Activated CD8-positive, alpha-beta T cell treated with anti-CD3 and anti-CD28 coated beads for 36 hours (primary cell): ENCODE measurements at regions not wholly inside any gene's neighbourhood (a gene's known extent, or its start where the extent isn't known, plus 50 kb on each side); places are given as distances from the start of the nearest gene placed in this dataset.
A peak's percentile ranks its signal among the peaks of the same experiment; 100 is the strongest.

Source experiments
- ATAC-seq: fragments of 200-7000 bp; cut with Tn5 transposase; one replicate; pipeline ENCODE4 v1.10.0; 2021; ENCODE audit warnings: mild to moderate bottlenecking, moderate library complexity
- CTCF ChIA-PET: fragments of 350-600 bp; sonication (Branson Sonifier 250); formaldehyde crosslinking; loops from one replicate; lab custom pipeline; 2021; ENCODE audit warnings: antibody characterized with exemption; lab: Charles Lee
- POLR2A ChIA-PET: fragments of 350-600 bp; sonication (Branson Sonifier 250); formaldehyde crosslinking; loops from one replicate; lab custom pipeline; 2021; ENCODE audit warnings: antibody characterized with exemption; lab: Charles Lee
- DNase-seq: peaks from one replicate; pipeline ENCODE4 v3.0.0-alpha.2; 2020
- H3K27ac Mint-ChIP-seq: one replicate; pipeline ENCODE4 v1.8.0; 2021; ENCODE audit warnings: mild to moderate bottlenecking, mixed read lengths
- H3K27me3 Mint-ChIP-seq: one replicate; pipeline ENCODE4 v1.8.0; 2021; ENCODE audit warnings: mixed read lengths
- H3K36me3 Mint-ChIP-seq: one replicate; pipeline ENCODE4 v1.8.0; 2021; ENCODE audit warnings: low read depth, mixed read lengths
- H3K4me1 Mint-ChIP-seq: one replicate; pipeline ENCODE4 v1.8.0; 2021; ENCODE audit warnings: low read depth, mixed read lengths
- H3K4me3 Mint-ChIP-seq: one replicate; pipeline ENCODE4 v1.8.0; 2021; ENCODE audit warnings: mild to moderate bottlenecking, moderate library complexity, mixed read lengths
- H3K9me3 Mint-ChIP-seq: one replicate; pipeline ENCODE4 v1.8.0; 2021; ENCODE audit warnings: mixed read lengths
- CTCF ChIP-seq: fragments of 200-600 bp; IDR thresholded peaks from one replicate; pipeline ENCODE4 v1.8.0; 2022; ENCODE audit warnings: antibody characterized with exemption, mild to moderate bottlenecking
- intact Hi-C: fragments of 100-400 bp; cut with micrococcal nuclease; formaldehyde crosslinking; loops from one replicate; pipeline ENCODE4 v1.10.0; 2022

GRCh38 chr4:100852326-100852725, 334.5 kb upstream of the EMCN start:
- no peaks in the 10 kb centered on the region for H3K9me3 Mint-ChIP-seq
- no peaks in the 10 kb centered on the region for H3K4me1 Mint-ChIP-seq
- POLR2A ChIA-PET, result no interaction called here
- no peak for TF ChIP-seq CTCF
- intact Hi-C loops, result no loop called here
- H3K4me3 Mint-ChIP-seq, result no peak overlapping the region
- peaks cover 4% of the 10 kb centered on the region for H3K27me3 Mint-ChIP-seq
- no peak for ATAC-seq
- no peak for DNase-seq
- CTCF ChIA-PET, result no interaction called here
- no peaks in the 10 kb centered on the region for H3K36me3 Mint-ChIP-seq
- no peak overlapping the region for H3K27ac Mint-ChIP-seq

DNA sequence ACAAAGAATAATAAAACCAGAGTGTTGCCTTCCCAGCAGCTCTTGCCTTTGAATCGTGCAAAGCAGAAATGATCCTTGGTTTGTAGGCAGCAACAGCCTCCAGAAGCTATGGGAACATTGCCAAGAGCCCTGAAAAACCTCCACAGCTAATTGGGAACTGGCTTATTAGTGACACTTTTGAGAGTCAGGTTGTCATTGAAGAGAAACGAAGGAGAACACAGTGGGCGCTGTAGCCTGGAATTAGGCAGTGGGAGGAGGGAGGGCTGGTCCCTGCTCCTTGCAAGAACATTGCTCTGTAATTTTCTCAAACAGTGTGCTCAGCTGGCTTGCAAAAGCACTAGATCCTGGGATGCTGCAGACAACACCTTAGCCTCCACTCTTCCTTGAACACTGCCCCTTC, 331.5 kb upstream of the EMCN start:
- intact Hi-C loops, result no loop called here
- H3K27ac Mint-ChIP-seq, result no peak overlapping the region
- H3K36me3 Mint-ChIP-seq, result no peaks in the 10 kb centered on the region
- H3K4me1 Mint-ChIP-seq, result no peaks in the 10 kb centered on the region
- H3K27me3 Mint-ChIP-seq, result no peaks in the 10 kb centered on the region
- ATAC-seq (no peak), DNase-seq (no peak)
- H3K9me3 Mint-ChIP-seq, result no peaks in the 10 kb centered on the region
- no peak for TF ChIP-seq CTCF
- CTCF ChIA-PET, result interaction anchor here (1.2 kb wide), 1 partner anchor 30 kb away, joined by 3 read pairs; no protein-coding TSS in a partner anchor
- POLR2A ChIA-PET, result no interaction called here
- no peak overlapping the region for H3K4me3 Mint-ChIP-seq

- ATAC-seq, result peak; percentile 49
- no peaks in the 10 kb centered on the region for H3K36me3 Mint-ChIP-seq
- peak; percentile 34 for TF ChIP-seq CTCF
- H3K4me1 Mint-ChIP-seq, result no peaks in the 10 kb centered on the region
- H3K4me3 Mint-ChIP-seq, result no peak overlapping the region
- no peaks in the 10 kb centered on the region for H3K9me3 Mint-ChIP-seq
- DNase-seq, result peak; percentile 21
- H3K27ac Mint-ChIP-seq, result no peak overlapping the region
- no peaks in the 10 kb centered on the region for H3K27me3 Mint-ChIP-seq
- ChIA-PET POLR2A (no interaction called here), CTCF (interaction anchor here (1.2 kb wide), 1 partner anchor 30 kb away, joined by 3 read pairs; no protein-coding TSS in a partner anchor)
- intact Hi-C loops, result no loop called here
Observed at GRCh38 chr4:100848841-100849240, 331.0 kb upstream of the EMCN start.

DNA sequence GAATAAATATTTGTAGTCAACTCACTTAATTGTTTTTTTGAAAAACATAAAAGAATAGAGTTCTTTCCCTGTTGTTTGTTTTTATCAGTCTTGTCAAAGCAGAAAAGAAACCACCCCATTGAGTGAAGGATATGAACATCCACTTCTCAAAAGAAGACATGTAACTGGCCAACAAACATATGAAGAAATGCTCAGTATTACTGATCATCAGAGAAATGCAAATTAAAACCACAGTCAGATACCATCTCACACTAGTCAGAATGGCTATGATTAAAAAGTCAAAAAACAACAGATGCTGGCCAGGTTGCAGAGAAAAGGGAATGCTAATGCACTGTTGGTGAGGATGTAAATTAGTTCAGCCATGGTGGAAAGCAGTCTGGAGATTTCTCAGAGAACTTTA, 326.1 kb upstream of the EMCN start:
- no peaks in the 10 kb centered on the region for H3K4me1 Mint-ChIP-seq
- H3K27me3 Mint-ChIP-seq, result peaks cover 1% of the 10 kb centered on the region
- intact Hi-C loops, result no loop called here
- no peaks in the 10 kb centered on the region for H3K9me3 Mint-ChIP-seq
- TF ChIP-seq CTCF, result no peak
- ChIA-PET POLR2A (no interaction called here), CTCF (interaction anchor here (1.7 kb wide), 1 partner anchor 50 kb away, joined by 3 read pairs; no protein-coding TSS in a partner anchor)
- H3K36me3 Mint-ChIP-seq, result no peaks in the 10 kb centered on the region
- no peak overlapping the region for H3K27ac Mint-ChIP-seq
- H3K4me3 Mint-ChIP-seq, result no peak overlapping the region
- DNase-seq (no peak), ATAC-seq (no peak)

- no peaks in the 10 kb centered on the region for H3K9me3 Mint-ChIP-seq
- ChIA-PET POLR2A (no interaction called here), CTCF (no interaction called here)
- H3K27me3 Mint-ChIP-seq, result peaks cover 1% of the 10 kb centered on the region
- H3K27ac Mint-ChIP-seq, result no peak overlapping the region
- DNase-seq (no peak), ATAC-seq (no peak)
- TF ChIP-seq CTCF, result no peak
- intact Hi-C loops, result no loop called here
- H3K4me1 Mint-ChIP-seq, result no peaks in the 10 kb centered on the region
- H3K36me3 Mint-ChIP-seq, result no peaks in the 10 kb centered on the region
- H3K4me3 Mint-ChIP-seq, result no peak overlapping the region
Observed at GRCh38 chr4:100842856-100843255, 325.0 kb upstream of the EMCN start.
